AG09309 (cell line): ENCODE measurements at regions not wholly inside any gene's neighbourhood (a gene's known extent, or its start where the extent isn't known, plus 50 kb on each side); places are given as distances from the start of the nearest gene placed in this dataset.

Experiments
- DNase-seq: peaks from one replicate; pipeline ENCODE4 v3.0.0-alpha.2; 2010; ENCODE audit warnings: low read depth
- H3K4me3 ChIP-seq: 2 replicates; pipeline ENCODE4 v1.5.1; 2011; ENCODE audit warnings: mild to moderate bottlenecking, low read depth, low read length, moderate library complexity; ENCODE audit not compliant: control insufficient read depth
- TF ChIP-seq, protein P1 (sequence below): IDR thresholded peaks from 2 replicates; pipeline ENCODE4 v1.5.1; 2011; ENCODE audit warnings: mild to moderate bottlenecking, low read depth, low read length, inconsistent platforms; ENCODE audit not compliant: insufficient read depth, control insufficient read depth; ENCODE audit errors: missing control alignments

DNA sequence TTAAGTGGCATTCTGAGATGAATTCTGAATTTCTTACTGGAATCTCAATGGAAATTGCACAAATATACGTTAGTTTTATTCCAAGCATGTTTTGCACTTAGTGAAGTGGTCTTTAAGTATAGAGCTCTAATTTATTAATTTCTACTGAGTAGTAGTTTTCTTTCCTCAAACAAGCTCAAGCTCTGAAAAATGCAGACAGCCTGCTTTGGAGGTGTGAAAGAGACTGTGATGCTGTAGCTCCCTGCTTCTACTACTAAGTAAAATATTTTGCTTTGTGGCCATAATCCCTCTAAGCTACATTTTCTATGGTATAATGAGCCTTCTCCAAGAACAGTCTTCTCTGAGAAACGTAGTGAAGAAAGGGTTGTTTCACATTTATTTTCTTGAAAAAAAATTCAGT, 243.5 kb upstream of the HS3ST5 start:
- TF ChIP-seq, protein P1, sequence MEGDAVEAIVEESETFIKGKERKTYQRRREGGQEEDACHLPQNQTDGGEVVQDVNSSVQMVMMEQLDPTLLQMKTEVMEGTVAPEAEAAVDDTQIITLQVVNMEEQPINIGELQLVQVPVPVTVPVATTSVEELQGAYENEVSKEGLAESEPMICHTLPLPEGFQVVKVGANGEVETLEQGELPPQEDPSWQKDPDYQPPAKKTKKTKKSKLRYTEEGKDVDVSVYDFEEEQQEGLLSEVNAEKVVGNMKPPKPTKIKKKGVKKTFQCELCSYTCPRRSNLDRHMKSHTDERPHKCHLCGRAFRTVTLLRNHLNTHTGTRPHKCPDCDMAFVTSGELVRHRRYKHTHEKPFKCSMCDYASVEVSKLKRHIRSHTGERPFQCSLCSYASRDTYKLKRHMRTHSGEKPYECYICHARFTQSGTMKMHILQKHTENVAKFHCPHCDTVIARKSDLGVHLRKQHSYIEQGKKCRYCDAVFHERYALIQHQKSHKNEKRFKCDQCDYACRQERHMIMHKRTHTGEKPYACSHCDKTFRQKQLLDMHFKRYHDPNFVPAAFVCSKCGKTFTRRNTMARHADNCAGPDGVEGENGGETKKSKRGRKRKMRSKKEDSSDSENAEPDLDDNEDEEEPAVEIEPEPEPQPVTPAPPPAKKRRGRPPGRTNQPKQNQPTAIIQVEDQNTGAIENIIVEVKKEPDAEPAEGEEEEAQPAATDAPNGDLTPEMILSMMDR = no peak

DNA sequence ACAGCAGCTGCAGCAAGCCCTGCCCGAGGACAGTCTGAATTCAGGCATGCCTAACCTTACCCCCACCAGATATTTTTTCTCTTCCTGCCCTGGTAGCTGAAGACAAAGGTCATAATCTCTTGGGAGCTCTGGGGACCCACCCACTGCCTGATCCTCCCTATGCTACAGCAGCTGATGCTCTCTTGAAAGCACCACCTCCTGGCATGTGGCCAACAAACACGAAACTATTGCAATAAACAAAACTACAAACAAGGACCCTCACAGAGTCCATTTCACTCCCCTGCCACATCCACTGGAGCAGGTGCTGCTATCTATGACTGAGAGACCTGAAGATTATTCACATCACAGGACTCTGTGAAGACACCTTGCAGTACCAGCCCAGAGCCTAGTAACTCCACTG, 238.5 kb upstream of the HS3ST5 start:
- no peak overlapping the region for H3K4me3 ChIP-seq
- no peak for DNase-seq
- TF ChIP-seq, protein P1 = no peak

More for the DNA sequence above, 243.5 kb upstream of the HS3ST5 start:
- DNase-seq = no peak
- H3K4me3 ChIP-seq = no peak overlapping the region

- DNase-seq = no peak
- TF ChIP-seq, protein P1 = no peak
- no peak overlapping the region for H3K4me3 ChIP-seq
Observed at GRCh38 chr6:114580882-114581281, 238.1 kb upstream of the HS3ST5 start.

- DNase-seq = no peak
- TF ChIP-seq, protein P1 = no peak
- no peak overlapping the region for H3K4me3 ChIP-seq
Observed at GRCh38 chr6:114579486-114579885, 236.7 kb upstream of the HS3ST5 start.

DNA sequence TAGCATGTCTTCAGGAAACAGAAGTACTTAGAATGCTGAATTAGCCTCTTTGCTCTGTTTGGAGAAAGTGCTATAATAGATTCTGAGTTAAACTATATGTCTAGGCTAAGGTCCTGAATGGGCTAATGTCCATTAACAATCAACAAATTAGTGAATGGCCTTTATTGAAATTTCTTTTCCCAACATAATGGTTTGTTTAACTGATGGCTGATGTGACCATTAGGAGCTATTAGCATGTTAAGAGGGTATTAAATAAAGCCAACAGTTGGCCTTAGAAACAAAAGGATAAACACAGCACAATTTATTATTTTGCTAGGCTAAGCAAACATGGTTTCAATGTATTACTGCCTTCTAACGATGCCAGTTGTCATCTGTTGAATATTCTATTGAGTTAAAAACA, 234.3 kb upstream of the HS3ST5 start:
- DNase-seq = no peak
- TF ChIP-seq, protein P1 = no peak
- no peak overlapping the region for H3K4me3 ChIP-seq

DNA sequence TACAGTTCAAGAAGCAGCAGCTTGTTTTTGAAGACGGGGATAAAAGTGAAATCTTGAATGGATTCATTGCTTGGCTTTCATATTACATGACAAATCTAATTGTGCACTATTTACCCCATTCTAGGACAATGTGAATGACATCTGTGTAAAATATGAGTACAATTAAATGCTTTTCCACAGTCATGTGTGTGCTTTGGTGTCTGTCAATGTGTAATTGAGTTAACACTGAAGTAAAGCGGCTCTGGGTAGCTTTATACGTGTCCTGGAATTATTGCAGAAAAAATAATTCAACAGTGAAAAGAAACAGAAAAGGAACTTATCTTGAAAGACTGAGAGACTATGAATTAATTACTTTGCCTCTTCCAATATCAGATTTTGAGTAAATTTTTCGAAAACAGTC, 233.5 kb upstream of the HS3ST5 start:
- no peak for DNase-seq
- TF ChIP-seq, protein P1 = no peak
- H3K4me3 ChIP-seq = no peak overlapping the region

- TF ChIP-seq, protein P1 = no peak
Observed at GRCh38 chr6:114569669-114570068, 226.8 kb upstream of the HS3ST5 start.

More at GRCh38 chr6:114569669-114570068, 226.8 kb upstream of the HS3ST5 start:
- no peak overlapping the region for H3K4me3 ChIP-seq
- no peak for DNase-seq
